LNCAP (cell line): ENCODE measurements at regions not wholly inside any gene's neighbourhood (a gene's known extent, or its start where the extent isn't known, plus 50 kb on each side); places are given as distances from the start of the nearest gene placed in this dataset.

Experiments used
- TF ChIP-seq, protein P1 (sequence below): fragments of 450-650 bp; IDR thresholded peaks from 2 replicates; pipeline ENCODE4 v1.5.1; 2017; ENCODE audit warnings: mild to moderate bottlenecking

DNA sequence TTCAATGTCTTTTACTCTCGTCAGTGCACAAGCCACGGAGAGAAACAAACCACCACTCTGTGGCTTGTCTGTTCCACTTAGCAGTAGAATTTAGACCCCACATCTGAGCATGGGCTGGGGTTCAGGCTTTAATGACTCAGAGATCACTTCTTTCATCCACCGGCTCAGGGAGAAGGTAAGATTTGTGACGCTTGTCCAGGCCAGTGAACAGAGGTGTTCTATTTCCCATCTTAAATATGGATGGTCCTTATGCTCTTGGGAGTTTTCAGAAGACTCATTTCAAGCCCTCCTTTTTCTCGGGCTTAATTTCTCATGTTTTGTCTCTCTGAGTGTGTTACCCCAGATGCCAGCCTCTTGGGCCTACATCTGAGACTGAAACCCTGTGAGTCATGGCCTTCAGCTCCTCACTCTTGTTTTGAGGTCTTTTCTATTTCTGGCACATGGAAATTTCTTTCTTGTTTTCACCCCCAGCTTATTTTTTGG, 127.4 kb upstream of the SFRP2 start:
- TF ChIP-seq, protein P1, sequence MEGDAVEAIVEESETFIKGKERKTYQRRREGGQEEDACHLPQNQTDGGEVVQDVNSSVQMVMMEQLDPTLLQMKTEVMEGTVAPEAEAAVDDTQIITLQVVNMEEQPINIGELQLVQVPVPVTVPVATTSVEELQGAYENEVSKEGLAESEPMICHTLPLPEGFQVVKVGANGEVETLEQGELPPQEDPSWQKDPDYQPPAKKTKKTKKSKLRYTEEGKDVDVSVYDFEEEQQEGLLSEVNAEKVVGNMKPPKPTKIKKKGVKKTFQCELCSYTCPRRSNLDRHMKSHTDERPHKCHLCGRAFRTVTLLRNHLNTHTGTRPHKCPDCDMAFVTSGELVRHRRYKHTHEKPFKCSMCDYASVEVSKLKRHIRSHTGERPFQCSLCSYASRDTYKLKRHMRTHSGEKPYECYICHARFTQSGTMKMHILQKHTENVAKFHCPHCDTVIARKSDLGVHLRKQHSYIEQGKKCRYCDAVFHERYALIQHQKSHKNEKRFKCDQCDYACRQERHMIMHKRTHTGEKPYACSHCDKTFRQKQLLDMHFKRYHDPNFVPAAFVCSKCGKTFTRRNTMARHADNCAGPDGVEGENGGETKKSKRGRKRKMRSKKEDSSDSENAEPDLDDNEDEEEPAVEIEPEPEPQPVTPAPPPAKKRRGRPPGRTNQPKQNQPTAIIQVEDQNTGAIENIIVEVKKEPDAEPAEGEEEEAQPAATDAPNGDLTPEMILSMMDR = no peak

- TF ChIP-seq, protein P1 = no peak
Observed at GRCh38 chr4:153912301-153912700, 123.4 kb upstream of the SFRP2 start.

DNA sequence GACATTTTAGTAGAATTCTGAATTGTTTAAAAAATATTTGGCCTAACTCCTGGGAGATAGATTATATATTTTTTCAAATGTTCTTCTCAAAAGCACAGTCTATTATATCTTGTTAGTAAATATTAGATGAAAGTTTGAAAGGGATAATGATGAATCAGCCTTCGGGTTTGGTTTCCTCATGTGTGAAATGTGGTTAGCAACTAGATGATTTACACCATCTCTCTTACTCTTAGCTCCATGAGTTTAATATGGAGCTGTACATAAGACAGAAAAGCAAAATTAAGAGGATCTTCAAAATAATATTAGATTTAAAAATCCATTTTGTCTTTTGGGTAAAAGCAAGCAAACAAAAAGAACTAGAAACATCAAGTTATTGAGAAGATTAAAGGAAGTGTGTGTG, 120.8 kb upstream of the SFRP2 start:
- TF ChIP-seq, protein P1 = no peak

DNA sequence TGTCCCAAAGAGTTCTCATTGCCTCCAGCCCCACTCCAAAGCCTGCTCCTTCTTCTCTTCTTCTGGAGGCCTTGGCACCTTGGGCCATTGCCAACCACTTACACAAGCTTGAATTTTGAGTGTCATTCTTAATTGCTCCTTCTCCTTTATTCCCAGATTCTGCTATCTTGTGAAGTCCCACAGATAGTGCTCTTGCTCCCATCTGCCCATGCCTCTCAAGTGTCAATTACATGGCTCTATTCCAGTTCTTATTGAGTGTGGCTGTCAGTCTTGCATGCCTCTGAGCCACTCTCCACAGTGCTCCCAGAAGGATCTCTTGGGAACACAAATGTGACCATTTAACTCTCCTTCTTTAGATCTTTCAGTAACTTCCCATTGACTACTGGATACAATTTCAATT, 117.3 kb upstream of the SFRP2 start:
- TF ChIP-seq, protein P1 = no peak

DNA sequence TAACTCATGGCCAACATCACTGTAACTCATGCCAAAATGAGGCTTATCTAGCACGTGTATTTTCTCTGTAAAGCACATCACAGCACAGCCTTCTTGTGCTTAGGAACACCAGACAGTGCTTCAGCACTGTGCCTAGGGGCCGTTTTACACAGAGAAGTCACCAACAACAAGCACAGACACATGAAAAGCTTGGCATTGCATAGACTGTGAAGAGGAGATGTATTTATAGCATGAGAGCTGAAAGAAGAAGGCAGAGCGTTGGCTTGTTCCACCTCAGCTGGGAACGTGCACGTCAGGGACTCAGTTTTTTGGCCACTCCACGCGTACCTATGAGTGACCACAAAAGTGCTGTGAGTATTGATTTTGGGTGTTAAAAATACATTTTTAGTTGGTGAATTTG, 116.3 kb upstream of the SFRP2 start:
- TF ChIP-seq, protein P1 = no peak

- TF ChIP-seq, protein P1 = no peak
Observed at GRCh38 chr4:153904011-153904410, 115.1 kb upstream of the SFRP2 start.

DNA sequence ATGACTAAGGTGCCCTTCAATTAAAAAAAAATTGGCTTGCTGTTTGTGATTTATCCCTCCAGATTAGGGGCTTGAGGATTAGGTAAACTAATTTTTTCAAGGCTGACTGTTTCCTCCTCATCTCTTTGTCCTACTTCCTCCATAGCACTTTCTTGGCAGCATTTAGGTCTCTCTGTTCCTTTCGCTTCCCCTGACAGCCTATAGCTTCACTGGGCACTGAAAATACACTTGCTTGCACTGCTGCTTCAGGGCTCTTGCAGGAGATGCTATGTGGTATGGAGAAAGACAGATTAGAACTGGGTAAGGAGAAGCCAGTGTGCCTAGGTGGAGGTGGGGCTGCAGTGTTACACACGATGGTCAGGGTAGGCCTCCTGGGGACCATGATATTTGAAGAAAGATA, 112.3 kb upstream of the SFRP2 start:
- TF ChIP-seq, protein P1 = no peak

- TF ChIP-seq, protein P1 = no peak
Observed at GRCh38 chr4:153900426-153900825, 111.5 kb upstream of the SFRP2 start.
